B cell (primary cell): ENCODE measurements at regions not wholly inside any gene's neighbourhood (a gene's known extent, or its start where the extent isn't known, plus 50 kb on each side); places are given as distances from the start of the nearest gene placed in this dataset.

Source experiments
- ATAC-seq: fragments of 200-7000 bp; cut with Tn5 transposase; one replicate; pipeline ENCODE4 v1.10.0; 2021; ENCODE audit warnings: low read depth, mild to moderate bottlenecking, moderate number of reproducible peaks, moderate library complexity
- CTCF ChIA-PET: fragments of 350-600 bp; sonication (Branson Sonifier 250); formaldehyde crosslinking; loops from one replicate; lab custom pipeline; 2021; ENCODE audit warnings: antibody characterized with exemption, inconsistent platforms; lab: Charles Lee
- POLR2A ChIA-PET: fragments of 350-600 bp; sonication (Branson Sonifier 250); formaldehyde crosslinking; loops from one replicate; lab custom pipeline; 2021; ENCODE audit warnings: antibody characterized with exemption; lab: Charles Lee
- DNase-seq: peaks from one replicate; pipeline ENCODE4 v3.0.0; 2013
- H2AFZ ChIP-seq: 2 replicates; pipeline ENCODE4 v1.6.1; 2012; ENCODE audit warnings: mild to moderate bottlenecking, low read depth, low read length; ENCODE audit not compliant: insufficient read depth, poor library complexity, severe bottlenecking
- H3K27ac ChIP-seq, 2 donors: 1 replicate in 1 of 2; 2 replicates in 1 of 2; pipeline ENCODE4 v1.5.1; 2012 to 2013; ENCODE audit warnings: low read length in 2 of 2, mild to moderate bottlenecking in 2 of 2, moderate library complexity in 1 of 2
- H3K27me3 ChIP-seq, 4 experiments: fragments of 200-600 bp in 1 of 4; sonication (generic) in 1 of 4; replicated peaks in 1 of 4; 1 replicate in 2 of 4; 2 replicates in 2 of 4; pipeline versions ENCODE4 v1.6.1 to v1.7.0; 2013 to 2016; ENCODE audit warnings: low read length in 3 of 4, mild to moderate bottlenecking in 2 of 4, mixed read lengths in 1 of 4, moderate library complexity in 1 of 4; ENCODE audit not compliant: insufficient read depth in 4 of 4, control insufficient read depth in 3 of 4; ENCODE audit errors: control extremely low read depth in 1 of 4
- H3K36me3 ChIP-seq, 2 experiments: replicated peaks in 1 of 2; 1 replicate in 1 of 2; 2 replicates in 1 of 2; pipeline versions ENCODE4 v1.6.1 to v1.7.1; 2013; ENCODE audit warnings: low read length in 1 of 2; ENCODE audit not compliant: insufficient read depth in 2 of 2, control insufficient read depth in 1 of 2; ENCODE audit errors: control extremely low read depth in 1 of 2, extremely low read depth in 1 of 2
- H3K4me1 ChIP-seq, 2 donors: fragments of 200-600 bp in 1 of 2; sonication (generic) in 1 of 2; 1 replicate in 1 of 2; 2 replicates in 1 of 2; pipeline versions ENCODE4 v1.5.1 to v1.6.1; 2013 to 2017; ENCODE audit warnings: low read length in 2 of 2; ENCODE audit not compliant: control insufficient read depth in 2 of 2, insufficient read depth in 2 of 2
- H3K4me2 ChIP-seq: replicated peaks from 2 replicates; pipeline ENCODE3; 2012; ENCODE audit warnings: mild to moderate bottlenecking, low read depth, low read length; ENCODE audit not compliant: poor library complexity, severe bottlenecking
- H3K4me3 ChIP-seq, 5 experiments: fragments of 200-600 bp in 1 of 5; sonication (generic) in 1 of 5; 1 replicate in 3 of 5; 2 replicates in 2 of 5; pipeline versions ENCODE4 v1.5.1 to v1.7.0; 2011 to 2016; ENCODE audit warnings: low read length in 4 of 5, mild to moderate bottlenecking in 4 of 5, low read depth in 2 of 5, control low read depth in 1 of 5, moderate library complexity in 1 of 5; ENCODE audit not compliant: insufficient read depth in 1 of 5; ENCODE audit errors: control extremely low read depth in 1 of 5, extremely low read depth in 1 of 5
- H3K79me2 ChIP-seq: fragments of 200-600 bp; sonication (generic); one replicate; pipeline ENCODE4 v1.6.0; 2016; ENCODE audit warnings: low read length; ENCODE audit not compliant: control insufficient read depth, insufficient read depth
- H3K9ac ChIP-seq: fragments of 200-600 bp; sonication (generic); 2 replicates; pipeline ENCODE4 v1.6.1; 2017; ENCODE audit warnings: mild to moderate bottlenecking, low read length, moderate library complexity
- H3K9me3 ChIP-seq, 3 donors: one replicate each; pipeline versions ENCODE4 v1.6.1 to v1.7.1; 2013; ENCODE audit warnings: low read length in 2 of 3; ENCODE audit not compliant: control insufficient read depth in 2 of 3, insufficient read depth in 1 of 3; ENCODE audit errors: control extremely low read depth in 1 of 3
- H4K20me1 ChIP-seq: 2 replicates; pipeline ENCODE4 v1.6.0; 2012; ENCODE audit warnings: mild to moderate bottlenecking, low read length; ENCODE audit not compliant: insufficient read depth, control insufficient read depth, poor library complexity, severe bottlenecking
- H3K27ac Mint-ChIP-seq: one replicate; pipeline ENCODE4 v1.8.0; 2021; ENCODE audit warnings: mixed read lengths
- H3K27me3 Mint-ChIP-seq: one replicate; pipeline ENCODE4 v1.8.0; 2021; ENCODE audit warnings: mixed read lengths
- H3K4me1 Mint-ChIP-seq: one replicate; pipeline ENCODE4 v1.8.0; 2021; ENCODE audit warnings: mixed read lengths
- H3K4me3 Mint-ChIP-seq: one replicate; pipeline ENCODE4 v1.8.0; 2021; ENCODE audit warnings: mixed read lengths
- H3K9me3 Mint-ChIP-seq: one replicate; pipeline ENCODE4 v1.8.0; 2022; ENCODE audit warnings: mixed read lengths; ENCODE audit not compliant: insufficient read depth
- CTCF ChIP-seq: fragments of 200-600 bp; IDR thresholded peaks from one replicate; pipeline ENCODE4 v1.8.0; 2022; ENCODE audit warnings: antibody characterized with exemption, mild to moderate bottlenecking
- EZH2 ChIP-seq: IDR thresholded peaks from 2 replicates; pipeline ENCODE4 v1.6.1; 2012; ENCODE audit warnings: borderline replicate concordance, low read depth, mild to moderate bottlenecking, moderate library complexity, low read length; ENCODE audit not compliant: insufficient read depth, poor library complexity, severe bottlenecking
- WGBS: methylation state at CpG from one replicate; pipeline ENCODE4 v1.1.5; 2013; ENCODE audit warnings: missing lambda C conversion rate; ENCODE audit not compliant: insufficient coverage; 5-methylcytosine and 5-hydroxymethylcytosine counted together
- intact Hi-C: fragments of 100-400 bp; cut with micrococcal nuclease; formaldehyde crosslinking; loops from one replicate; pipeline ENCODE4 v1.10.0; 2022

- Histone ChIP-seq H3K79me2 (no peaks in the 10 kb centered on the region), H3K4me1 (no peaks in the 10 kb centered on the region), H2AFZ (no peak overlapping the region), H4K20me1 (no peaks in the 10 kb centered on the region), H3K27ac (no peak overlapping the region), H3K9ac (no peak overlapping the region), H3K36me3 (no peaks in the 10 kb centered on the region), H3K27me3 (no peaks in the 10 kb centered on the region), H3K9me3 (peaks cover 0 to 4% (median 3%) of the 10 kb centered on the region in 3 donors), H3K4me2 (no peak overlapping the region), H3K4me3 (no peak overlapping the region)
- H3K27me3 Mint-ChIP-seq: no peaks in the 10 kb centered on the region
- no peak for DNase-seq
- no peaks in the 10 kb centered on the region for H3K4me1 Mint-ChIP-seq
- H3K9me3 Mint-ChIP-seq: no peaks in the 10 kb centered on the region
- intact Hi-C loops: no loop called here
- TF ChIP-seq EZH2: no peak
- TF ChIP-seq CTCF: no peak
- WGBS: no CpG with 5 or more reads among the region's 1 CpG
- no peak for ATAC-seq
- CTCF ChIA-PET: no interaction called here
- H3K4me3 Mint-ChIP-seq: no peak overlapping the region
- H3K27ac Mint-ChIP-seq: no peak overlapping the region
- POLR2A ChIA-PET: no interaction called here
Observed at GRCh38 chr5:62980884-62981283, 402.3 kb downstream of the LRRC70 start.

DNA sequence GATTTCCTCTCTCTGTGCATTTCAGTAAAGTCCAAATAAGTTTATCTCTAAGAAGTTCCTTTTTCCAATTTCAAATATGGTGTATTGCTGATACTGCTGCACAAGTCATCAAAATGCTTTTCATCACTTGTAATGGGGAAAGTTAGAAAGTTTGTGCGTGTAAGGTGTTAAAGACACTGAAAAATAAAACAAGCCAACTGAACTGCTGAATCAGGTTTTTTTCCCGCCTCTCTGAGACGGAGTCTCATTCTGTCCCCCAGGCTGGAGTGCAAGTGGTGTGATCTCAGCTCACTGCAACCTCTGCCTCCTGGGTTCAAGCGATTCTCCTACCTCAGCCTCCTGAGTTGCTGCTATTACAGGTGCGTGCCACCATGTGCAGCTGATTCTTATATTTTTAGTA is 400.9 kb downstream of the LRRC70 start:
- Mint-ChIP-seq H3K27ac (no peak overlapping the region), H3K4me3 (no peak overlapping the region), H3K4me1 (no peaks in the 10 kb centered on the region), H3K27me3 (no peaks in the 10 kb centered on the region), H3K9me3 (no peaks in the 10 kb centered on the region)
- H3K4me2 ChIP-seq: no peak overlapping the region
- H3K36me3 ChIP-seq: no peaks in the 10 kb centered on the region
- no peak overlapping the region for H3K27ac ChIP-seq
- no peak overlapping the region for H2AFZ ChIP-seq
- no peaks in the 10 kb centered on the region for H3K4me1 ChIP-seq
- no peak for TF ChIP-seq EZH2
- no peak for TF ChIP-seq CTCF
- H3K4me3 ChIP-seq: no peak overlapping the region
- ChIA-PET POLR2A (no interaction called here), CTCF (no interaction called here)
- no peaks in the 10 kb centered on the region for H3K27me3 ChIP-seq
- H3K9ac ChIP-seq: no peak overlapping the region
- DNase-seq (no peak), ATAC-seq (no peak)
- H3K9me3 ChIP-seq: peaks cover 0 to 3% (median 0%) of the 10 kb centered on the region in 3 donors
- 87% methylated on average over 4 of the region's 5 CpGs for WGBS
- intact Hi-C loops: no loop called here
- H4K20me1 ChIP-seq: no peaks in the 10 kb centered on the region
- no peaks in the 10 kb centered on the region for H3K79me2 ChIP-seq
